ENCODE measurements at regions not wholly inside any gene's neighbourhood (a gene's known extent, or its start where the extent isn't known, plus 50 kb on each side); places are given as distances from the start of the nearest gene placed in this dataset.

DNA sequence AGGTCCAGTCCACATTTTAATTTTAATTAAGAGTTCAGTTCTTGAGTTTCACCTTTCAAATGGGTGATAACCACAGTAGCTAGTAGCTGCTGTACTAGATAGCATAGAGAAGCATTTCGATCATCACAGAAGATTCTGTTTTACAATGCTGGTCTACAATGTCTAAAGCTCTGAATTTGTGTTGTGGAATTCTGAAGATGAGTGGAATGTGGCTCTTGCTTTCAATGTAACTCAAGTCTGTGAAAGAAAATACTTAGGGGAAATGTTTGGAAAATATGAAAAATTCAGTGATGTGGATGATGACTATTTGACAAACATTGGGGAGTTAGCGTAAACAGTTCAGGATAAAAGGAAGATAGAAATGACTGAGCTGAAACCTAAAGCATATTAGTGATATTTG, 139.4 kb downstream of the GNAT3 start:
- TF ChIP-seq JUNB (IDR thresholded peaks at IDR 0.05) = no peak
- TF ChIP-seq, protein P1, sequence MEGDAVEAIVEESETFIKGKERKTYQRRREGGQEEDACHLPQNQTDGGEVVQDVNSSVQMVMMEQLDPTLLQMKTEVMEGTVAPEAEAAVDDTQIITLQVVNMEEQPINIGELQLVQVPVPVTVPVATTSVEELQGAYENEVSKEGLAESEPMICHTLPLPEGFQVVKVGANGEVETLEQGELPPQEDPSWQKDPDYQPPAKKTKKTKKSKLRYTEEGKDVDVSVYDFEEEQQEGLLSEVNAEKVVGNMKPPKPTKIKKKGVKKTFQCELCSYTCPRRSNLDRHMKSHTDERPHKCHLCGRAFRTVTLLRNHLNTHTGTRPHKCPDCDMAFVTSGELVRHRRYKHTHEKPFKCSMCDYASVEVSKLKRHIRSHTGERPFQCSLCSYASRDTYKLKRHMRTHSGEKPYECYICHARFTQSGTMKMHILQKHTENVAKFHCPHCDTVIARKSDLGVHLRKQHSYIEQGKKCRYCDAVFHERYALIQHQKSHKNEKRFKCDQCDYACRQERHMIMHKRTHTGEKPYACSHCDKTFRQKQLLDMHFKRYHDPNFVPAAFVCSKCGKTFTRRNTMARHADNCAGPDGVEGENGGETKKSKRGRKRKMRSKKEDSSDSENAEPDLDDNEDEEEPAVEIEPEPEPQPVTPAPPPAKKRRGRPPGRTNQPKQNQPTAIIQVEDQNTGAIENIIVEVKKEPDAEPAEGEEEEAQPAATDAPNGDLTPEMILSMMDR (IDR thresholded peaks at IDR 0.05) = no peak
- TF ChIP-seq POLR2A (IDR thresholded peaks at IDR 0.05; ENCODE audit: low read length) = no peak
- no peak for TF ChIP-seq FOSL2 (IDR thresholded peaks at IDR 0.05)
- peak; percentile 36; the same call in 1 of the 2 replicates for TF ChIP-seq FOSL2 (CRISPR knock-in tag; IDR thresholded peaks at IDR 0.05)
- no peak for TF ChIP-seq CBX8 (IDR thresholded peaks at IDR 0.05)
- TF ChIP-seq, protein P2, sequence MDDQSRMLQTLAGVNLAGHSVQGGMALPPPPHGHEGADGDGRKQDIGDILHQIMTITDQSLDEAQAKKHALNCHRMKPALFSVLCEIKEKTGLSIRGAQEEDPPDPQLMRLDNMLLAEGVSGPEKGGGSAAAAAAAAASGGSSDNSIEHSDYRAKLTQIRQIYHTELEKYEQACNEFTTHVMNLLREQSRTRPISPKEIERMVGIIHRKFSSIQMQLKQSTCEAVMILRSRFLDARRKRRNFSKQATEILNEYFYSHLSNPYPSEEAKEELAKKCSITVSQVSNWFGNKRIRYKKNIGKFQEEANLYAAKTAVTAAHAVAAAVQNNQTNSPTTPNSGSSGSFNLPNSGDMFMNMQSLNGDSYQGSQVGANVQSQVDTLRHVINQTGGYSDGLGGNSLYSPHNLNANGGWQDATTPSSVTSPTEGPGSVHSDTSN (IDR thresholded peaks at IDR 0.05) = no peak
- no peak for TF ChIP-seq RCOR1 (IDR thresholded peaks at IDR 0.05; ENCODE audit: low read depth, low read length)
- no peak for TF ChIP-seq MAZ (IDR thresholded peaks at IDR 0.05; ENCODE audit: borderline replicate concordance, low read depth, low read length)

All from A549 (cell line).